K562 (cell line): ENCODE measurements at regions not wholly inside any gene's neighbourhood (a gene's known extent, or its start where the extent isn't known, plus 50 kb on each side); places are given as distances from the start of the nearest gene placed in this dataset.

Source experiments
- CREBBP ChIP-seq: IDR thresholded peaks from one replicate; pipeline ENCODE4 v1.6.1; 2012; ENCODE audit warnings: low read depth, mild to moderate bottlenecking, control low read depth, inconsistent platforms, low read length
- ETV5 ChIP-seq: sonication (generic); formaldehyde crosslinking; IDR thresholded peaks from 2 replicates; pipeline ENCODE4 v1.4.0; 2020; ENCODE audit warnings: low read depth, mild to moderate bottlenecking, missing genetic modification reagents
- KAT8 ChIP-seq: fragments of 450-650 bp; IDR thresholded peaks from 2 replicates; pipeline ENCODE4 v1.6.1; 2016; ENCODE audit warnings: low read depth, mild to moderate bottlenecking
- PHF20 ChIP-seq: fragments of 450-650 bp; IDR thresholded peaks from 2 replicates; pipeline ENCODE4 v1.6.1; 2018; ENCODE audit not compliant: partially characterized antibody
- RFX1 ChIP-seq: fragments of 450-650 bp; IDR thresholded peaks from 2 replicates; pipeline ENCODE4 v1.6.1; 2016; ENCODE audit warnings: mild to moderate bottlenecking, moderate library complexity
- SIN3A ChIP-seq, 2 experiments: fragments of 150-350 bp in 1 of 2; IDR thresholded peaks; 2 replicates each; pipeline ENCODE4 v1.6.1; 2011 to 2016; ENCODE audit warnings: borderline replicate concordance in 2 of 2, low read depth in 2 of 2, low read length in 2 of 2, mild to moderate bottlenecking in 2 of 2, moderate library complexity in 2 of 2; ENCODE audit not compliant: control insufficient read depth in 1 of 2
- SMARCB1 ChIP-seq: IDR thresholded peaks from 2 replicates; pipeline ENCODE4 v1.6.1; 2011; ENCODE audit warnings: improper control_type of control experiment, low read depth; ENCODE audit not compliant: insufficient read length
- ZBTB5 ChIP-seq: fragments of 450-650 bp; IDR thresholded peaks from 2 replicates; pipeline ENCODE4 v1.6.1; 2017; ENCODE audit warnings: antibody characterized with exemption
- ZNF121 ChIP-seq: sonication (generic); formaldehyde crosslinking; conservative IDR thresholded peaks from 2 replicates; pipeline ENCODE4 v1.8.0; 2022; ENCODE audit warnings: missing genetic modification reagents
- ZNF224 ChIP-seq: sonication (generic); formaldehyde crosslinking; IDR thresholded peaks from 2 replicates; pipeline ENCODE4 v1.8.0; 2022; ENCODE audit warnings: mild to moderate bottlenecking, missing genetic modification reagents
- ZNF3 ChIP-seq: fragments of 250-450 bp; sonication (Bioruptor Pico); IDR thresholded peaks from 2 replicates; pipeline ENCODE4 v1.5.0; 2021; ENCODE audit warnings: mild to moderate bottlenecking, moderate library complexity
- TF ChIP-seq, protein P1 (sequence below): fragments of 200-600 bp; sonication (generic); IDR thresholded peaks from one replicate; pipeline ENCODE4 v1.6.1; 2012; ENCODE audit warnings: mild to moderate bottlenecking, low read depth, low read length, inconsistent platforms

DNA sequence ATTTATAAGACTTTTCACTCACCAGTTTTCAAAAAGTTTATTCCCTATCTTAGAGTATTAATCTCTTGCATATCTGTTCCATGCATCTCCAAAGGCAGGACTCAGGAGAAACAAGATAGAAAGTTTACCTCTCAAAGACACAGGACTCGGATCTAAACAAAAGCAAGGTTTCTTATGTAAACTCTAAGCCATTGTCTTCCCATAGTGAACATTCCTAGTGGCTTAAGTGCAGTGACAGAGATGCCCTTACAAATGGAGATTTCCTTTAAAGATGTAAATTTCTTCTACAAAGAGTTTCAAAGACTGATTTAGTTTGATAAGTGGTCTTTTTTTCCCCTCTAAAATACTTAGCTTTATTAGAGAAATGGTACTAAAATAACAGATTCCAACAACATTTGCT is 209.8 kb downstream of the ACTR3B start (continued):
- TF ChIP-seq, protein P1, sequence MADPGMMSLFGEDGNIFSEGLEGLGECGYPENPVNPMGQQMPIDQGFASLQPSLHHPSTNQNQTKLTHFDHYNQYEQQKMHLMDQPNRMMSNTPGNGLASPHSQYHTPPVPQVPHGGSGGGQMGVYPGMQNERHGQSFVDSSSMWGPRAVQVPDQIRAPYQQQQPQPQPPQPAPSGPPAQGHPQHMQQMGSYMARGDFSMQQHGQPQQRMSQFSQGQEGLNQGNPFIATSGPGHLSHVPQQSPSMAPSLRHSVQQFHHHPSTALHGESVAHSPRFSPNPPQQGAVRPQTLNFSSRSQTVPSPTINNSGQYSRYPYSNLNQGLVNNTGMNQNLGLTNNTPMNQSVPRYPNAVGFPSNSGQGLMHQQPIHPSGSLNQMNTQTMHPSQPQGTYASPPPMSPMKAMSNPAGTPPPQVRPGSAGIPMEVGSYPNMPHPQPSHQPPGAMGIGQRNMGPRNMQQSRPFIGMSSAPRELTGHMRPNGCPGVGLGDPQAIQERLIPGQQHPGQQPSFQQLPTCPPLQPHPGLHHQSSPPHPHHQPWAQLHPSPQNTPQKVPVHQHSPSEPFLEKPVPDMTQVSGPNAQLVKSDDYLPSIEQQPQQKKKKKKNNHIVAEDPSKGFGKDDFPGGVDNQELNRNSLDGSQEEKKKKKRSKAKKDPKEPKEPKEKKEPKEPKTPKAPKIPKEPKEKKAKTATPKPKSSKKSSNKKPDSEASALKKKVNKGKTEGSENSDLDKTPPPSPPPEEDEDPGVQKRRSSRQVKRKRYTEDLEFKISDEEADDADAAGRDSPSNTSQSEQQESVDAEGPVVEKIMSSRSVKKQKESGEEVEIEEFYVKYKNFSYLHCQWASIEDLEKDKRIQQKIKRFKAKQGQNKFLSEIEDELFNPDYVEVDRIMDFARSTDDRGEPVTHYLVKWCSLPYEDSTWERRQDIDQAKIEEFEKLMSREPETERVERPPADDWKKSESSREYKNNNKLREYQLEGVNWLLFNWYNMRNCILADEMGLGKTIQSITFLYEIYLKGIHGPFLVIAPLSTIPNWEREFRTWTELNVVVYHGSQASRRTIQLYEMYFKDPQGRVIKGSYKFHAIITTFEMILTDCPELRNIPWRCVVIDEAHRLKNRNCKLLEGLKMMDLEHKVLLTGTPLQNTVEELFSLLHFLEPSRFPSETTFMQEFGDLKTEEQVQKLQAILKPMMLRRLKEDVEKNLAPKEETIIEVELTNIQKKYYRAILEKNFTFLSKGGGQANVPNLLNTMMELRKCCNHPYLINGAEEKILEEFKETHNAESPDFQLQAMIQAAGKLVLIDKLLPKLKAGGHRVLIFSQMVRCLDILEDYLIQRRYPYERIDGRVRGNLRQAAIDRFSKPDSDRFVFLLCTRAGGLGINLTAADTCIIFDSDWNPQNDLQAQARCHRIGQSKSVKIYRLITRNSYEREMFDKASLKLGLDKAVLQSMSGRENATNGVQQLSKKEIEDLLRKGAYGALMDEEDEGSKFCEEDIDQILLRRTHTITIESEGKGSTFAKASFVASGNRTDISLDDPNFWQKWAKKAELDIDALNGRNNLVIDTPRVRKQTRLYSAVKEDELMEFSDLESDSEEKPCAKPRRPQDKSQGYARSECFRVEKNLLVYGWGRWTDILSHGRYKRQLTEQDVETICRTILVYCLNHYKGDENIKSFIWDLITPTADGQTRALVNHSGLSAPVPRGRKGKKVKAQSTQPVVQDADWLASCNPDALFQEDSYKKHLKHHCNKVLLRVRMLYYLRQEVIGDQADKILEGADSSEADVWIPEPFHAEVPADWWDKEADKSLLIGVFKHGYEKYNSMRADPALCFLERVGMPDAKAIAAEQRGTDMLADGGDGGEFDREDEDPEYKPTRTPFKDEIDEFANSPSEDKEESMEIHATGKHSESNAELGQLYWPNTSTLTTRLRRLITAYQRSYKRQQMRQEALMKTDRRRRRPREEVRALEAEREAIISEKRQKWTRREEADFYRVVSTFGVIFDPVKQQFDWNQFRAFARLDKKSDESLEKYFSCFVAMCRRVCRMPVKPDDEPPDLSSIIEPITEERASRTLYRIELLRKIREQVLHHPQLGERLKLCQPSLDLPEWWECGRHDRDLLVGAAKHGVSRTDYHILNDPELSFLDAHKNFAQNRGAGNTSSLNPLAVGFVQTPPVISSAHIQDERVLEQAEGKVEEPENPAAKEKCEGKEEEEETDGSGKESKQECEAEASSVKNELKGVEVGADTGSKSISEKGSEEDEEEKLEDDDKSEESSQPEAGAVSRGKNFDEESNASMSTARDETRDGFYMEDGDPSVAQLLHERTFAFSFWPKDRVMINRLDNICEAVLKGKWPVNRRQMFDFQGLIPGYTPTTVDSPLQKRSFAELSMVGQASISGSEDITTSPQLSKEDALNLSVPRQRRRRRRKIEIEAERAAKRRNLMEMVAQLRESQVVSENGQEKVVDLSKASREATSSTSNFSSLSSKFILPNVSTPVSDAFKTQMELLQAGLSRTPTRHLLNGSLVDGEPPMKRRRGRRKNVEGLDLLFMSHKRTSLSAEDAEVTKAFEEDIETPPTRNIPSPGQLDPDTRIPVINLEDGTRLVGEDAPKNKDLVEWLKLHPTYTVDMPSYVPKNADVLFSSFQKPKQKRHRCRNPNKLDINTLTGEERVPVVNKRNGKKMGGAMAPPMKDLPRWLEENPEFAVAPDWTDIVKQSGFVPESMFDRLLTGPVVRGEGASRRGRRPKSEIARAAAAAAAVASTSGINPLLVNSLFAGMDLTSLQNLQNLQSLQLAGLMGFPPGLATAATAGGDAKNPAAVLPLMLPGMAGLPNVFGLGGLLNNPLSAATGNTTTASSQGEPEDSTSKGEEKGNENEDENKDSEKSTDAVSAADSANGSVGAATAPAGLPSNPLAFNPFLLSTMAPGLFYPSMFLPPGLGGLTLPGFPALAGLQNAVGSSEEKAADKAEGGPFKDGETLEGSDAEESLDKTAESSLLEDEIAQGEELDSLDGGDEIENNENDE: no peak
- TF ChIP-seq ZNF3 (no peak), CREBBP (no peak), ETV5 (no peak), SIN3A (IDR thresholded peaks at IDR 0.05; ENCODE audit: borderline replicate concordance in 2 of 2, control insufficient read depth in 1 of 2, low read depth in 2 of 2, low read length in 2 of 2) (no peak), ZNF121 (CRISPR knock-in tag) (no peak), ZBTB5 (no peak), KAT8 (no peak), PHF20 (no peak), ZNF224 (CRISPR knock-in tag) (no peak), SMARCB1 (no peak), RFX1 (no peak)
